ENCODE measurements at regions not wholly inside any gene's neighbourhood (a gene's known extent, or its start where the extent isn't known, plus 50 kb on each side); places are given as distances from the start of the nearest gene placed in this dataset.

DNA sequence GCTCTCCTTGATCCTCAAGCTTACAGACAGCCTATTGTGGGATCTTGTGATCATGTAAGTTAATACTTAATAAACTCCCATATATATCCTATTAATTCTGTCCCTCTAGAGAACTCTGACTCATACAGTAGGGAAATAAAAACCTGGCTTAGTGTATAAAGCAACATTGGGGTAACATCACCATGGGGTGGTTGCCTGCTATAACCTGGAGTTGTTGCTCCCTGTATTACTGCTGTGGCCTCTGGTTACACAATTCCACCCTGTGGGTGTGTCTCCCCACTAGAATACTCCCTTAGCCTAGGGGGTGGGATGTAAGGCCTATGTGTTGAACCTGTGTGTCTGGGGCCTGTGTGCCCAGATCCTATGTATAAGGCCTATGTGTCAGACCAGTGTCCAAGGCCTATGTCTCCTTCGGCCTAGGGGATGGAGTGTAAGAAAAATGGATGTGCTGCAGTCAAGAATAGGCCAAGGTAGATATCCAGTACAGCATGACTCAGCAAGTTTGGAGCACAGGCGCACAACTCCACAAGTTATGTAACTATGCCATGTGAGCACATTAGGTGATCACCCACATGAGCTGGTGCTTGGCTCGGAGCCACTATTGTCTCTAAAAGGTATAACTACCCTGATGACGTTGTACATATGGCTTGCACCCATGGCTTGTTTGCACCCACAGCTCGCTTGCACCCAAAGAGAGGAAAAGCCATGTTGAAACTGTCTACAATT, 96.8 kb upstream of the C1orf21 start (continued):
- TF ChIP-seq, protein P1, sequence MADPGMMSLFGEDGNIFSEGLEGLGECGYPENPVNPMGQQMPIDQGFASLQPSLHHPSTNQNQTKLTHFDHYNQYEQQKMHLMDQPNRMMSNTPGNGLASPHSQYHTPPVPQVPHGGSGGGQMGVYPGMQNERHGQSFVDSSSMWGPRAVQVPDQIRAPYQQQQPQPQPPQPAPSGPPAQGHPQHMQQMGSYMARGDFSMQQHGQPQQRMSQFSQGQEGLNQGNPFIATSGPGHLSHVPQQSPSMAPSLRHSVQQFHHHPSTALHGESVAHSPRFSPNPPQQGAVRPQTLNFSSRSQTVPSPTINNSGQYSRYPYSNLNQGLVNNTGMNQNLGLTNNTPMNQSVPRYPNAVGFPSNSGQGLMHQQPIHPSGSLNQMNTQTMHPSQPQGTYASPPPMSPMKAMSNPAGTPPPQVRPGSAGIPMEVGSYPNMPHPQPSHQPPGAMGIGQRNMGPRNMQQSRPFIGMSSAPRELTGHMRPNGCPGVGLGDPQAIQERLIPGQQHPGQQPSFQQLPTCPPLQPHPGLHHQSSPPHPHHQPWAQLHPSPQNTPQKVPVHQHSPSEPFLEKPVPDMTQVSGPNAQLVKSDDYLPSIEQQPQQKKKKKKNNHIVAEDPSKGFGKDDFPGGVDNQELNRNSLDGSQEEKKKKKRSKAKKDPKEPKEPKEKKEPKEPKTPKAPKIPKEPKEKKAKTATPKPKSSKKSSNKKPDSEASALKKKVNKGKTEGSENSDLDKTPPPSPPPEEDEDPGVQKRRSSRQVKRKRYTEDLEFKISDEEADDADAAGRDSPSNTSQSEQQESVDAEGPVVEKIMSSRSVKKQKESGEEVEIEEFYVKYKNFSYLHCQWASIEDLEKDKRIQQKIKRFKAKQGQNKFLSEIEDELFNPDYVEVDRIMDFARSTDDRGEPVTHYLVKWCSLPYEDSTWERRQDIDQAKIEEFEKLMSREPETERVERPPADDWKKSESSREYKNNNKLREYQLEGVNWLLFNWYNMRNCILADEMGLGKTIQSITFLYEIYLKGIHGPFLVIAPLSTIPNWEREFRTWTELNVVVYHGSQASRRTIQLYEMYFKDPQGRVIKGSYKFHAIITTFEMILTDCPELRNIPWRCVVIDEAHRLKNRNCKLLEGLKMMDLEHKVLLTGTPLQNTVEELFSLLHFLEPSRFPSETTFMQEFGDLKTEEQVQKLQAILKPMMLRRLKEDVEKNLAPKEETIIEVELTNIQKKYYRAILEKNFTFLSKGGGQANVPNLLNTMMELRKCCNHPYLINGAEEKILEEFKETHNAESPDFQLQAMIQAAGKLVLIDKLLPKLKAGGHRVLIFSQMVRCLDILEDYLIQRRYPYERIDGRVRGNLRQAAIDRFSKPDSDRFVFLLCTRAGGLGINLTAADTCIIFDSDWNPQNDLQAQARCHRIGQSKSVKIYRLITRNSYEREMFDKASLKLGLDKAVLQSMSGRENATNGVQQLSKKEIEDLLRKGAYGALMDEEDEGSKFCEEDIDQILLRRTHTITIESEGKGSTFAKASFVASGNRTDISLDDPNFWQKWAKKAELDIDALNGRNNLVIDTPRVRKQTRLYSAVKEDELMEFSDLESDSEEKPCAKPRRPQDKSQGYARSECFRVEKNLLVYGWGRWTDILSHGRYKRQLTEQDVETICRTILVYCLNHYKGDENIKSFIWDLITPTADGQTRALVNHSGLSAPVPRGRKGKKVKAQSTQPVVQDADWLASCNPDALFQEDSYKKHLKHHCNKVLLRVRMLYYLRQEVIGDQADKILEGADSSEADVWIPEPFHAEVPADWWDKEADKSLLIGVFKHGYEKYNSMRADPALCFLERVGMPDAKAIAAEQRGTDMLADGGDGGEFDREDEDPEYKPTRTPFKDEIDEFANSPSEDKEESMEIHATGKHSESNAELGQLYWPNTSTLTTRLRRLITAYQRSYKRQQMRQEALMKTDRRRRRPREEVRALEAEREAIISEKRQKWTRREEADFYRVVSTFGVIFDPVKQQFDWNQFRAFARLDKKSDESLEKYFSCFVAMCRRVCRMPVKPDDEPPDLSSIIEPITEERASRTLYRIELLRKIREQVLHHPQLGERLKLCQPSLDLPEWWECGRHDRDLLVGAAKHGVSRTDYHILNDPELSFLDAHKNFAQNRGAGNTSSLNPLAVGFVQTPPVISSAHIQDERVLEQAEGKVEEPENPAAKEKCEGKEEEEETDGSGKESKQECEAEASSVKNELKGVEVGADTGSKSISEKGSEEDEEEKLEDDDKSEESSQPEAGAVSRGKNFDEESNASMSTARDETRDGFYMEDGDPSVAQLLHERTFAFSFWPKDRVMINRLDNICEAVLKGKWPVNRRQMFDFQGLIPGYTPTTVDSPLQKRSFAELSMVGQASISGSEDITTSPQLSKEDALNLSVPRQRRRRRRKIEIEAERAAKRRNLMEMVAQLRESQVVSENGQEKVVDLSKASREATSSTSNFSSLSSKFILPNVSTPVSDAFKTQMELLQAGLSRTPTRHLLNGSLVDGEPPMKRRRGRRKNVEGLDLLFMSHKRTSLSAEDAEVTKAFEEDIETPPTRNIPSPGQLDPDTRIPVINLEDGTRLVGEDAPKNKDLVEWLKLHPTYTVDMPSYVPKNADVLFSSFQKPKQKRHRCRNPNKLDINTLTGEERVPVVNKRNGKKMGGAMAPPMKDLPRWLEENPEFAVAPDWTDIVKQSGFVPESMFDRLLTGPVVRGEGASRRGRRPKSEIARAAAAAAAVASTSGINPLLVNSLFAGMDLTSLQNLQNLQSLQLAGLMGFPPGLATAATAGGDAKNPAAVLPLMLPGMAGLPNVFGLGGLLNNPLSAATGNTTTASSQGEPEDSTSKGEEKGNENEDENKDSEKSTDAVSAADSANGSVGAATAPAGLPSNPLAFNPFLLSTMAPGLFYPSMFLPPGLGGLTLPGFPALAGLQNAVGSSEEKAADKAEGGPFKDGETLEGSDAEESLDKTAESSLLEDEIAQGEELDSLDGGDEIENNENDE (IDR thresholded peaks at IDR 0.05; ENCODE audit: insufficient replicate concordance, low read length): no peak
- TF ChIP-seq SUZ12 (IDR thresholded peaks at IDR 0.05; ENCODE audit: low read length) (no peak), MAFK (IDR thresholded peaks at IDR 0.05; ENCODE audit: low read depth, low read length) (0 out of 2 replicates have a peak, but pooled peaks have one; percentile 29), RNF2 (IDR thresholded peaks at IDR 0.05; ENCODE audit: borderline replicate concordance, low read depth, low read length, missing control alignments, poor library complexity, severe bottlenecking) (no peak)
- TF ChIP-seq, protein P2, sequence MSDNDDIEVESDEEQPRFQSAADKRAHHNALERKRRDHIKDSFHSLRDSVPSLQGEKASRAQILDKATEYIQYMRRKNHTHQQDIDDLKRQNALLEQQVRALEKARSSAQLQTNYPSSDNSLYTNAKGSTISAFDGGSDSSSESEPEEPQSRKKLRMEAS (IDR thresholded peaks at IDR 0.05): no peak
